ENCODE measurements at regions not wholly inside any gene's neighbourhood (a gene's known extent, or its start where the extent isn't known, plus 50 kb on each side); places are given as distances from the start of the nearest gene placed in this dataset.
"Not testable (repeated sequence)": the region's sequence is repeated elsewhere in the genome, so short reads cannot be mapped to it uniquely, and the experiment has no call there.

DNA sequence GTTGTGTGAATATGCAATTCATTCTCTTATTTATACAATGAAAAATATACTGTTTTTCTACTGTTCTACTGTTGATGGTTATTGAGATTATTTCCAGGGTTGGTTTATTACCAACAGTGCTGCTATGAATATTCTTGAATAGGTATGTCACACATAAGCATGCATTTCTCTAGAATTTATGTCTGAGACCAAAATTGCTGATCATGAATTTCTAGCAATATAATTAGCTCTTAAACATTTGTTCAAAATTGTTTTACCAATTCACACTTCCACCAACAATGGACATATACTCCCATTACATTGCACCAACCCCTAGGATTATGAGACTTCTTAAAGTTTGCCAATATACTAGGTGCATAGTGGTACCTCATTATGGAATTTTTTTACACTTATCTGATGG, 164.1 kb upstream of the KCNQ5 start:
- no peak for DNase-seq

DNA sequence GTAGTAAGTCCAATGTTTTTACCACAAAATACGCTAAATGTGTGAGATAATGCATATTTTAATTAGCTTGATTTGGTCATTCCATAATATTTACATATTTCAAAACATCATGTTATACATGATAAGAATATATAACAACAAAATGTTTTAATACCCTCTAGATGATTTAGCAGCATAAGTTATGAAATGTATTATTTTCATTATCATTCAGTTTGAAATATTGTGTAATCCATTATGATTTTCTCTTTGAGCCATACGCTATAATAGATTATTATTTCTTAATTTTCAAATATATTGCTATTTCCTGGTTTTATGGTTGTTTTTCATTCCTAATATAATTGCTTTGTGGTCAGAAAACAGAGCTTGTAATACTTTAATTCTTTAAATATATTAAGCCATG, 163.3 kb upstream of the KCNQ5 start:
- DNase-seq = no peak

DNA sequence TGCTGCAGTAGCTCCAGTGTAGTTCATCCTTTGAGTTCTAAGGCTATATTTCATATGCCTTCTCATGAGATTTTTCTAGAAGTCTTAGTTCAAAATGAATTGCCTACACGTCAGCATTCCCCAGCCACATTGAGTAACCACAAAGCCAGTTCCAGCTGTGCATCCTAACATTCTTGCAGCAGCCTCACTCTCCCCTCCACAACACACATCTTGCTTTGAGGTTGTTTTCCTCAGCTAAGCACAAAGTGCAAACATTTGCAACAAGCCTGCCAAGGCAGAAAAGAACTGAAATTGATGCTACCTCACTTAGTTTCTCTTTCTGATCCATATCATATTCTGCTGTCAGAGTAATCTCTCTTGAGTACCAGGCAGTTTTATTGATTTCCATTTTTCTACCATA, 160.7 kb upstream of the KCNQ5 start:
- peak in 1 of 3 donors; percentile 21 for DNase-seq

DNA sequence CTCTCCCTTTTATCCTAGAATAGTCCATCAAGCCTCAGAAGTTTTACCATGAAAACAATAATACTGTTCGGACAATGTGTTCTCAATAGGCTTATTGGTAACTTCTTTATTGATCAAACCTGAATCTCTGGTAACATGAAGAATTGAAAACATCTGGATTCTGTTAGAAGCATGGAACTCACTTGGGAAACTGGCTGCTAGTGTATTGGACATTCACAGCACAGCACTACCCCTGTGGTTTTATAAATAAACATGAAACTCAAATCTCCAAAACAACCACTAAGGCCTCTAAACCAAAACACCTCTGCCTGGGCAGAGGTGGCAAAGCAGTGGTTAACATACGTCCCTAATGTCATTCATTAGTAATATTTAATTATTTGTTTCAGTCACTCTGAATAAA, 157.6 kb upstream of the KCNQ5 start:
- no peak for DNase-seq

DNA sequence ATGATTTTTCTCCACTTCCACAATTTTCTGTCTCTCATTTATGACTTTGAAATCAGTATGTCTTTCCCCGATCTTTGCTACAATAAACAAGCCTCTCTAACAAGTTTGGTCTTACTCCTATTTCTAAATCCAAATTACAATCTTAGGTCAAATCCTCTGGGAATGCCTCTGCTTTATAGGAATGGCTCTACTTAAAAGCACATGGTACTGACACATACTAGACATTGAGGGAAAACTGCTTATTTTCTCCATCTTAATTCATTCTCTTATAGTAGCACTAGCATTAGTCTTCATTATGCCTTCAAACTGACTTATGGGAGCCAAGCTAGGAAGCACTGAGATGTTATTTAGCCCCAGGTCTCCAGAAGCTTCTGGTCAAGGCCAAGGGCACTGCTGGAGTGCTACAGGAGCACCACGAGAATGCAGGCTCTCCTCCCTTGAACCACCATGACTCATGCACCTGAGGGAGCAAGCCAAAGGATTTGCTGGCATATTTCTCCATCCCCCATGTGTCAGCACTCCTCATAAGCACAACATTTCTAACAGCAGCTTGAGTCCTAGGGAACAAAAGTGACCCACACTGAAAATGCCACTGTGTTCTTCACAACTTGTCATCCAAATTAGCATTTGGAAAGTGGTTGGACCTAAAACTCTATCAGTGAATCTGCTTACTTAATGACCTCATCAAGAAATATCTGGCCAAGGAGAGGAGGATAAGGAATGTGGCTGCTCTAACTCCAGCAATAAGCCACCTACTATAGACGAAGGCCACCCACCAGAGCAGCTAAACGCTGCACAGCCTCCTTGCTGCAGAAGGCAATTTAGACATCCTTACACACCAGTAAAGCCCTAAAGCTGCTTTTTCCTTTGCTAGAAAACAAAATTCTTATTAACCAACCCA, 156.8 kb upstream of the KCNQ5 start:
- DNase-seq = peak in 2 of 3 donors; percentile 1 to 59

DNA sequence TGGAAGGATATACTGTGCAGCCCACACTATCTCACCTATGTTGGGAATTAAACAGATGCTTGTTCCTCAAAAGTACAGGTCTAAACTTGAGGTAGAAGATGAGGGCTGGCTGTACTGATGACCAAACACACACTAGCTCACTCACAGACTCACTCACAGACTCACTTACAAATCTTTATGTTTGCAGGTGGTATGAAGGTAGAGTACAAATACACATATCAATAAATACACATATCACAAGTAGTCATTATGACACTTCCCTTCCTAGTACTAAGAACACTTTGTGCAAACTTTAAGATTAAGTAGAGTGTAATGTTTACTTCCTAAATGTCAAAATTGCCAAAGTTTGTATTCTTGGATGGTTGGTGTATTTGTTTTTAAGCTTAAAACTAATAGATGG, 155.4 kb upstream of the KCNQ5 start:
- DNase-seq = no peak

DNA sequence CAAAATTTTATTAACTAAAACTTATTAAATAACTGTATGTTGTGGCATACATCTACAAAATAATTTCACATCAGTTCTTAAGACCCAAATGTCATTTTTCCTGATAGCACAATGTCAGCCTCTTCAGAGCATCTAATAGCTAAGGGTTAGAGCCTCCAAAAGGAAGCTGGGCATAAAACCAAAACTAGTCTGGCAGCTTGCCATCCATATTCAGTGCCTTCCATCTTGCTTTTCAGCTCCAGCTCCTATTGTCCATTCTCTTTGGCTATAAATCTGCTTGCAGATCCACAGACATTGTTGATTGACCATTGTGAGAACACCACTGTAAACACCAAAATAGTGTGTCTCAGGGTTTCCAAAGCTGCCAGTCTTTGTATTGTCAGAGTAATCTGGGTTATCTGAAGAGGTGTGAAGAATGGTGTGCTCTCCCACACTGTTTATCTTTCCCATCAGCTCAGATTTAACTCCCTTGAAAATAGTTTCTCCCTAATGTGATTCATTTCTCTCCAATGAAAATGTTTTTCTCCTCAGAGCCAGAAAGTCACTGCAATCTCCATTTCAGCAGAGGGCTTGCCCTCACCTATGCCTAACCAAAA, 154.8 kb upstream of the KCNQ5 start:
- DNase-seq = no peak

DNA sequence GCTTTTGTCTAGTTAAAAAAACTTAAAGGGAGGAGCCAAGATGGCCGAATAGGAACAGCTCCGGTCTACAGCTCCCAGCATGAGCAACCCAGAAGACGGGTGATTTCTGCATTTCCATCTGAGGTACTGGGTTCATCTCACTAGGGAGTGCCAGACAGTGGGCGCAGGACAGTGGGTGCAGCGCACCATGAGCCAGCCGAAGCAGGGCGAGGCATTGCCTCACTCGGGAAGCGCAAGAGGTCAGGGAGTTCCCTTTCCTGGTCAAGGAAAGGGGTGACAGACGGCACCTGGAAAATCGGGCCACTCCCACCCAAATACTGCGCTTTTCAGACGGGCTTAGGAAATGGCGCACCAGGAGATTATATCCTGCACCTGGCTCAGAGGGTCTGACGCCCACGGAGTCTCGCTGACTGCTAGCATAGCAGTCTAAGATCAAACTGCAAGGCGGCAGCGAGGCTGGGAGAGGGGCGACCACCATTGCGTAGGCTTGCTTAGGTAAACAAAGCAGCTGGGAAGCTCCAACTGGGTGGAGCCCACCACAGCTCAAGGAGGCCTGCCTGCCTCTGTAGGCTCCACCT, 152.4 kb upstream of the KCNQ5 start:
- not testable (repeated sequence) for DNase-seq

DNA sequence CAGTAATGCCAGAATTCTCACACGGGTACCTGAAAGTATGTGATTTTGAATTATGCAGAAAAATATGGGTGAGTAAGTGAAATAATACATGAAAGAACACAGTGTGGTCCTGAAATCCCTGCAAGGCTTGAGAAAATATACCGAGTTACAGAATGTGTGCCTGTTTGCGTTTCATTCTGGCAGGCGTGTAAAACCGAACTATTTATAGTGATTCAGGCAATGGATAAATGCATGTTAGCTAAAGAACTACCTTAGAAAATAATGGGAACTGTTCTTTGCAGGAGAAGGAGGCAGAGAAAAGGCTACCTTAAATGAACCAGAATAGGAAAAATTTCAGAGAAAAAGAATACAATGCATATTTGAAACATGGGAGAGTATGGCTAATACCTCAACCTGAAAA, 145.8 kb upstream of the KCNQ5 start:
- DNase-seq = no peak

DNA sequence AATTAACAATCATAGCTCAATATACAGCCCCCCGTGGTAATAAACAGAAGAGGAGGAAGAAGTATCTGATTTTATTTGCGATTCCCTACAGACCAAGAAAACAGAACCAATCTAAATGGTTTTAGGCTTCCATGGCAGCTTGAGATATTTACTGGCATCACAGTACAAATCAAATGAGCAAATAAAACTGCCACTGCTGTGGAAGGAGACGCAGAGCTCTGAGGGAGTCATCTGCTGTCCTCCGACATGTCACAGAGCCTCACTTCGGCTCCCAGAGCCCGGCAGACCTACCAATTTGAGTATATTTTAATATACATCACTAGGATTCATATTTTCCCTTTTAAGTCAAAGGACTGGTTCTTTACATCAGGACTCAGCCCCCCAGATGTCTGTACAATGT, 145.2 kb upstream of the KCNQ5 start:
- no peak for DNase-seq

DNA sequence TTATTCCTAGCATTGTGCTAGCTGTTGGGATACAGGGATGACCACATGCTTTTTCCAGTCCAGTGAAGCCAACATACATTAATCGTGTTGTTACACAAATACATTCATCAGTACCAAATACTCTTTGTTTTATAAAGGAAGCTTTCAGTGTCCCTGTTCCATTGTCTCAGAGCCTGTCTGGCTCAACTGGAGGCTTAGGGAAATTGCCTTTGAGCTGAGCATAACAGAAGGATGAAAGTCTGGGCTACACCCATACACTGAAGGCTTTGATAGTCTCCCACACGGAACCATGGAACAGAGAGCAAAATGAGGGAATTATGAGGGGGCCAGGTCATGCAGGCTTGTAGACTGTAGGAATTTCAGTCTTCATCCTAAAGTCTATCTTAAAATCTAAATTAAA, 126.4 kb upstream of the KCNQ5 start:
- no peak for DNase-seq

DNA sequence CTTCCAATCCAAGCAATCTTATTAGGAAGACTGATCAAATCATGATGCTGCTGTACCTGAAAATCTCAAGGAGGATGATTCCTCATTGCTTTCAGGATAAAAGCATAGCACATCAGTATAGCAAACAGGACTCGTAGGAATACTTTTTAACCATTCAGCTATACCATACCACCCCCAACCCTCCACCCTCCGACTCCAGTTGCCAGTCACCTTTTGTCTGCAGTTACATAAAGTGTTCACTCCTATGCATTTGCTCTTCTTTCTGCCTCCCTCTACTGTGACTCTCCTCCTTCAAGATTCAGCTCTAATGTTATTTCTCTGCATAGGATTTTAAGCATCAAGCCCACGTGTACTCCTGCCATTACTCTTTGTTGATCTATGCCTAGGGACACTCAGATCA, 124.7 kb upstream of the KCNQ5 start:
- DNase-seq = no peak

DNA sequence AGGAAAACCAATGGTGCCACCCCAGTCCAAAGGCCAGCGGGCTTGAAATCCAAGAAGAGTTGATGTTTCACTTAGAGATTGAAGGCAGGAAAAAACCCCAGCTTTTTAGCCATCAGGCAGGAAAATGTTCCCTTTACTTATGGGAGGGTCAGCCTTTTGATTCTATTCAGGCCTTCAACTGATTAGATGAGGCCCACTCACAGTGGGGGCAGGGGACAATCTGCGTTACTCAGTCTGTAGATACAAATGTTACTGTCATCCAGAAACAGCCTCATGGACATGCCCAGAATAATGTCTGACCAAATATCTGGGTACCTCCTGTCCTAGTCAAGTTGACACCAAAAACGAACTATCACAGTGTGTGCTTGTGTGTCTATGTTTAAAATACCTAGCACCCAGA, 121.2 kb upstream of the KCNQ5 start:
- no peak for DNase-seq

DNA sequence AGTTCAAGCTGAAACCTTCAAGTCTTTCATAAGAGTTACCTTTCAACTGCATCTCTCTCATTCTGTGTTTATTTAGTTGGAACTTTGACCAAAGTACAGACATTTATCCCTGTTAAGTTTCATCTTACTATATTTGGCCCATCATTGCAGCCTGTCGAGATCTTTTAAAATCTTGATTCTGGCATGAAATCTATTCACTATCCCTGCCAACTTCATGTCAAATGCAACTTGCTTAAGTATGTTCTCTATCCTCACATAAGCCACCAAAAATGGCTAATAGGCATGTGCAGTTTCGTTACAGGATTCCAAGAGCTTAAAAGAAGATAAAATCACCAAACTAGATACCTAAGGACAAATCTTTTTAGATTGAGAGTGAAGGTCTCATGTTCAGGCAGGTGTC, 117.5 kb upstream of the KCNQ5 start:
- DNase-seq = no peak

DNA sequence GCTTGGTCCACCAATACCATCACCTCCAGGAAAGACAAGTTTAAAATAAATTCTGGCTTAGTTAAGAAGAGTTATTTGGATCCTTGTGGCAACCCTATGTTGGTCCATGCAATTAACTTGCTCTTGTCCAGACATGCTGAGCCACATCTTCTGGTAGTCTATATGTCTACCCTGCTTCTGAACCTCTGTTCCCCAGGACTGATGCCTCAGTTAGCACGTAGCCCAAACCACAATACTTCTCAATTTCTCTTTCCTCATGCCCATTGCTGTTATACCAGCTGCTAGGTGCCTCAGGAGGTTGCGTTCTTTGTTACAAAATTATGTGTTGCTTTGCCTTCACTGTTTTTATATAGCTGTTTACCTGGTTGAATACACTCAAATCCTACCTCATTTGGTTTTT, 116.4 kb upstream of the KCNQ5 start:
- no peak for DNase-seq

DNA sequence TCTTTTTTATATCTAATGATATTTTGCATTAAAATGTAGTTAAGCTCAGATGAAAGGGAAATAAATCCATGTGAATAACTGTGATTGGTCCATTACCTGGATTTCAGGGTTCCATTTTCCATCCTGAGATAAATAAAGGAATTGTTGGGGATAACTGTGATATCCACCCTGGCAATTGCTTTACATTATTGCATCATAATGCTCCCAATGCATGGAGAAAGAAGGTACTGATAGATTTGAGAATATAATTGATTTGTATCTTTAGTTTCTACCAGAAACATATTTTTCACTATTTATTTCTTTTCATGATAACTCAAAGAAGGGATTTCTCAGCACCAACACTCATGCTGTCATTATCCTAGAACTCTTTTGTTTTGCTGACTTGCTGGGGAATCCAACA, 102.0 kb upstream of the KCNQ5 start:
- DNase-seq = no peak

DNA sequence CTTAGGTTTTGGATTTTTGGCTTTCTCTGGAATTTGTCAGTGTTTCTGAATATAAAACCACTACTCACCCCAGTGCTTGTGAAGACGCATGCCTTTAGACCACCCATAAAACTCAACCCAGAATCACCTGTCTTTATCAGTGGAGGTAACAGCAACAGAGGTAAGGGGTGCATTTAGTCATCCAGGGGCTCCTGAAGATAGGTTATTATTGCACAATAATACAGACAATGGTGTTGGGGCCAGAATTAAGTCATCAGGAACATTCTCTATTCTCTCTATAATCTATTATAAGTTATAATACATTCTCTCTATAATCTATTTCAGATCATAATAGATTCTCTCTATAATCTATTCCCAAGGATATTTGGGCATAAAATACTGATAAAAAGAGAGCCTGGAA, 100.2 kb upstream of the KCNQ5 start:
- DNase-seq = no peak

DNA sequence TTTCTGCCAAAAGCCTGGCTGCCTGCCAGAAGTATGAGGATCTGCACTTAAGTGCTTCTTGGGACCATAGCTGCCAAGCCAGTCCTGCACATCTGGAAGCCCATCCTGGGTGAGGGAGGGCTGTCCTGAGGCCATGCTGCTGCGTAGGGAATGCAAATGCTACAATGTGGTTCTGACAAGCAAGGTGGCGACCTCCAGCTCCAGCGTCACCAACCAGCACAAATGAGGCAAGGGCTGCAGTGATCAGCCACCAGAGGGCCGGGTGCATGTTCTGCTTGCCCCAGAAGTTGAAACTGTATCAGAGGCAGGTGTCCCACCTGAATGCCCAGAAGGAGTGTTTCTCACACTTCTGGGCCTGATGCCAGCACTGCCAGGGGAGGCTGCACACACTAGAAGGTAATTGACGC, 99.1 kb upstream of the KCNQ5 start:
- peak in 1 of 3 donors; percentile 1 for DNase-seq

DNA sequence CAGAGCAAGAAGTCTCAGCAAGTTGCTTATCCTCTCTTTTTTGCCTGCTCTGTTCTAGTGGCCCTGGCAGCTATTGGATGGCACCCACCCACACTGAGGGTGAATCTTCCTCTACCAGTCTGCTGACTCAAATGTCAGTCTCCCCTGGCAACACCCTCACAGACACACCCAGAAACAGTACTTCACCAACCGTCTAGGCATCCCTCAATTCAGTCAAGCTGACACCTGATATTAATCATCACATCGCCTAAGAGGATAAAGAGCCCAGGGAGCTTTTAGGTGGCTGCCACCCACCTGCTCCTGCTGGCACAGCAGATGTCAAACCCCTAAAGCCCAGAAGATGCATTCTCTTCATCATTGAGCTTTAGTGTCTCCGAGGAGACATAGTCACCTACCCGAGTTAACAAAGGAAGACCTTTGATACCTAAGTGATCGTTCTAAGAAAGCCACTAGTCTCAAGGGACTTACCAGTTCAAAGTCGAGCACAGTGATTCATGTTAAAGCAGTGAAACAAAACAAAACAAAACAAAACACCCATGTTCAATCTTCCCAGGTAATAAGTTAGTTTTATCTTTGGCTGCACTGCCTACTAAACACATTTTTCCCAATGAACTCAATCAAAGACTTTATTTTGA, 97.7 kb upstream of the KCNQ5 start:
- no peak for DNase-seq

DNA sequence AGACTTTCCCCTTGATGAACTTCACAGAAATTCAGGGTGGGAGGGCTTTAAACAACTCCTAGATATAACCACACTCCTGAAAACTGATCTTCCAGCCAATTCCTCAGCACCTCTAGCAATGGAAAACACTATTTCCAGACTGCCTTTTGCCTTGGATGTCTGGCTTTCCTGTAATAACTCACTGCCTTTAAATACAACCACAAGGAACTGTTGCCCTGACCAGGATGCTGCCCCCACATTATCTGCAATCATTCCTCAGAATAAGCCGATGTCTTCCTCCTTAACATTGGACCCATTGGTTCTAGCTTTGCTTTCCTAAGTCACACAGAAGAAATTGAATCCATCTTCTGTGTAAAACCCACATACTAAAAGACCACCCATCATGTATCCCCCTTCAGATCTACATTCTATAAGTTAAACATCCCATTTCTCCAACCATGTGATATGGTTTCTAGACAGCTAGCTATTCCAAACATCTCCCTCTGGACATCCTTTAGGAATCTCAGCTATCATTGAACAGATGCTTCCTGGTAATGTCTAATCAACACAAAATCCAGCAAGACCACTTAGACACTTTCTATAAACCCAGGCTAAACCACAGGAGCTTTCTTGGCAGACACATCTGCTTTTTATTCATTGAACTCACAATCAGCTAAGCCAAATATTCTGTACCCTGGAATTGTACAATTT, 95.9 kb upstream of the KCNQ5 start:
- DNase-seq = peak in 1 of 3 donors; percentile 82

DNA sequence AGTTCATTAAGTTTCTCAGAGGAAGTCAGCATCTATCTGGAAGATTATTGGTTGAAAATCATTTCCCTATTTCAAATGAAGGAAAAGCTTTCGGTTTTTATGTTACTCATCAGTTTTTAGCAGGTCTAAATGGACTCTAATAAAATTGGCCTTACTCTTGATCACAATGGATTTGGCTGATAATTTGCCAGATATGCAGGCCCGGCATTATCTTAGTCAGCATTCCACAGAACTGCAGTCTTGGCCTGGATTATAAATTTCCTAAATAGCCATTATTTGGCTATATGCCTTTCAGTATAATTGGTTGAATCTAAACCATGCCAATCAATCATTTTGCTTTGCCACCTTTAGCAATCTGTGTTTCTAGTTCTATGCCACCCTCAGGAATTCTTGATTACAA, 91.7 kb upstream of the KCNQ5 start:
- DNase-seq = no peak

DNA sequence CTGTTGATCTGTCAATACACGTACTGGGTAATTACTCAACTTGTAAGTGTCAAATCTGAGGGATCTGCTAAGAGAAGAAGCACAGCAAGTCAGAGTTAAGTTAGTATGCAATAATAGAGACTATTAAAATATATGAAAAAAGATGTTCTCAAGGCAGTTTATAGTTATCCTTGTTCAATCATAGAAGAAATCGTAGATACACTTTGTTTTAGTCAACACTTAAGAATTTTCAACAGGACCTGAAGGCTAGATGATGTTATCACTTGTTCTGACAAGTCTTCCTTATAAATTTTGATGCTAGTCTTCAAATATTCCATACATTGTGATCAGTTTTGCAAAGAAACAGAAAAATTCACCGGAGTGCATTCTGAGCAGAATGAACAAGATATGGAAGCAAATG, 91.1 kb upstream of the KCNQ5 start:
- DNase-seq = no peak
